ENCODE measurements at regions not wholly inside any gene's neighbourhood (a gene's known extent, or its start where the extent isn't known, plus 50 kb on each side); places are given as distances from the start of the nearest gene placed in this dataset.
"Not testable (repeated sequence)": the region's sequence is repeated elsewhere in the genome, so short reads cannot be mapped to it uniquely, and the experiment has no call there.

GRCh38 chr11:134961386-134961785, 549.3 kb upstream of the B3GAT1 start:
- TF ChIP-seq, protein P1, sequence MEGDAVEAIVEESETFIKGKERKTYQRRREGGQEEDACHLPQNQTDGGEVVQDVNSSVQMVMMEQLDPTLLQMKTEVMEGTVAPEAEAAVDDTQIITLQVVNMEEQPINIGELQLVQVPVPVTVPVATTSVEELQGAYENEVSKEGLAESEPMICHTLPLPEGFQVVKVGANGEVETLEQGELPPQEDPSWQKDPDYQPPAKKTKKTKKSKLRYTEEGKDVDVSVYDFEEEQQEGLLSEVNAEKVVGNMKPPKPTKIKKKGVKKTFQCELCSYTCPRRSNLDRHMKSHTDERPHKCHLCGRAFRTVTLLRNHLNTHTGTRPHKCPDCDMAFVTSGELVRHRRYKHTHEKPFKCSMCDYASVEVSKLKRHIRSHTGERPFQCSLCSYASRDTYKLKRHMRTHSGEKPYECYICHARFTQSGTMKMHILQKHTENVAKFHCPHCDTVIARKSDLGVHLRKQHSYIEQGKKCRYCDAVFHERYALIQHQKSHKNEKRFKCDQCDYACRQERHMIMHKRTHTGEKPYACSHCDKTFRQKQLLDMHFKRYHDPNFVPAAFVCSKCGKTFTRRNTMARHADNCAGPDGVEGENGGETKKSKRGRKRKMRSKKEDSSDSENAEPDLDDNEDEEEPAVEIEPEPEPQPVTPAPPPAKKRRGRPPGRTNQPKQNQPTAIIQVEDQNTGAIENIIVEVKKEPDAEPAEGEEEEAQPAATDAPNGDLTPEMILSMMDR (IDR thresholded peaks at IDR 0.05; ENCODE audit: low read depth, low read length), result not testable (repeated sequence)
- TF ChIP-seq EZH2phosphoT487 (IDR thresholded peaks at IDR 0.05; ENCODE audit: low read depth), result not testable (repeated sequence)
